ENCODE measurements at regions not wholly inside any gene's neighbourhood (a gene's known extent, or its start where the extent isn't known, plus 50 kb on each side); places are given as distances from the start of the nearest gene placed in this dataset.

DNA sequence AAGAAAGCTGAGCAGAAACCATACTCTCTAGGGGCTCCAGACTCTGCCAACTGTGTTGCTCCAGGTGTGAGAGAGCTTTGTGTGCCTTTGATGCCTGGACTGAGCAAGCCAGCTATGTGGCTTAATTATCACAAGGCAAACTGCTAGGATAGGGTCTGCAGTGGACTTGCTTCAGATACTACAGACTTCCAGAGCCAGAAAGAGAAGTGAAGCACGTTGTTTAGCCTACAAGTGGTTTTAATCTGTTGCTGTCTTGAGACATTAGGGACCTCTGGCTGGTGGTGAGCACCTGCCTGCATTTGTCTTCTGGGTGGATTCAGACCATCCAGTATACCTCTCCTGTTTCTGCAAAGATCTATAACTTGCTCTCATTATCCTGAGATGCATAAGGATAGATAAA is 353.4 kb upstream of the PLXNA2 start:
- ATAC-seq (no peak), DNase-seq (ENCODE audit: low read depth, low spot score) (no peak)
- ChIA-PET CTCF (no interaction called here), POLR2A (no interaction called here)
- Histone ChIP-seq H3K27me3 (ENCODE audit: control insufficient read depth, insufficient read depth, low read length) (no peaks in the 10 kb centered on the region), H3K9me3 (ENCODE audit: control insufficient read depth, insufficient read depth, low read depth, low read length) (no peaks in the 10 kb centered on the region), H3K27ac (ENCODE audit: low read length) (no peak overlapping the region), H3K36me3 (ENCODE audit: control insufficient read depth, insufficient read depth, low read length) (no peaks in the 10 kb centered on the region), H3K4me1 (ENCODE audit: control insufficient read depth, insufficient read depth, low read length) (no peaks in the 10 kb centered on the region), H3K4me3 (ENCODE audit: low read depth in 2 of 2, low read length in 2 of 2) (no peak overlapping the region)
- in situ Hi-C loops (cut with HindIII; ENCODE audit: low pct_unique_long_range_greater_than_20kb, low sequenced_read_pairs) (no loop called here), intact Hi-C loops (cut with micrococcal nuclease; ENCODE audit: unreplicated experiment) (no loop called here)
- no peak for TF ChIP-seq SIN3A (IDR thresholded peaks at IDR 0.05; ENCODE audit: borderline replicate concordance, insufficient read depth, low read depth, low read length)
- TF ChIP-seq, protein P1, sequence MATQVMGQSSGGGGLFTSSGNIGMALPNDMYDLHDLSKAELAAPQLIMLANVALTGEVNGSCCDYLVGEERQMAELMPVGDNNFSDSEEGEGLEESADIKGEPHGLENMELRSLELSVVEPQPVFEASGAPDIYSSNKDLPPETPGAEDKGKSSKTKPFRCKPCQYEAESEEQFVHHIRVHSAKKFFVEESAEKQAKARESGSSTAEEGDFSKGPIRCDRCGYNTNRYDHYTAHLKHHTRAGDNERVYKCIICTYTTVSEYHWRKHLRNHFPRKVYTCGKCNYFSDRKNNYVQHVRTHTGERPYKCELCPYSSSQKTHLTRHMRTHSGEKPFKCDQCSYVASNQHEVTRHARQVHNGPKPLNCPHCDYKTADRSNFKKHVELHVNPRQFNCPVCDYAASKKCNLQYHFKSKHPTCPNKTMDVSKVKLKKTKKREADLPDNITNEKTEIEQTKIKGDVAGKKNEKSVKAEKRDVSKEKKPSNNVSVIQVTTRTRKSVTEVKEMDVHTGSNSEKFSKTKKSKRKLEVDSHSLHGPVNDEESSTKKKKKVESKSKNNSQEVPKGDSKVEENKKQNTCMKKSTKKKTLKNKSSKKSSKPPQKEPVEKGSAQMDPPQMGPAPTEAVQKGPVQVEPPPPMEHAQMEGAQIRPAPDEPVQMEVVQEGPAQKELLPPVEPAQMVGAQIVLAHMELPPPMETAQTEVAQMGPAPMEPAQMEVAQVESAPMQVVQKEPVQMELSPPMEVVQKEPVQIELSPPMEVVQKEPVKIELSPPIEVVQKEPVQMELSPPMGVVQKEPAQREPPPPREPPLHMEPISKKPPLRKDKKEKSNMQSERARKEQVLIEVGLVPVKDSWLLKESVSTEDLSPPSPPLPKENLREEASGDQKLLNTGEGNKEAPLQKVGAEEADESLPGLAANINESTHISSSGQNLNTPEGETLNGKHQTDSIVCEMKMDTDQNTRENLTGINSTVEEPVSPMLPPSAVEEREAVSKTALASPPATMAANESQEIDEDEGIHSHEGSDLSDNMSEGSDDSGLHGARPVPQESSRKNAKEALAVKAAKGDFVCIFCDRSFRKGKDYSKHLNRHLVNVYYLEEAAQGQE (IDR thresholded peaks at IDR 0.05; ENCODE audit: insufficient read depth in 1 of 2, low read depth in 2 of 2, low read length in 1 of 2): no peak
- TF ChIP-seq POLR2AphosphoS5 (IDR thresholded peaks at IDR 0.05; ENCODE audit: low read depth, low read length): no peak
- TF ChIP-seq, protein P2, sequence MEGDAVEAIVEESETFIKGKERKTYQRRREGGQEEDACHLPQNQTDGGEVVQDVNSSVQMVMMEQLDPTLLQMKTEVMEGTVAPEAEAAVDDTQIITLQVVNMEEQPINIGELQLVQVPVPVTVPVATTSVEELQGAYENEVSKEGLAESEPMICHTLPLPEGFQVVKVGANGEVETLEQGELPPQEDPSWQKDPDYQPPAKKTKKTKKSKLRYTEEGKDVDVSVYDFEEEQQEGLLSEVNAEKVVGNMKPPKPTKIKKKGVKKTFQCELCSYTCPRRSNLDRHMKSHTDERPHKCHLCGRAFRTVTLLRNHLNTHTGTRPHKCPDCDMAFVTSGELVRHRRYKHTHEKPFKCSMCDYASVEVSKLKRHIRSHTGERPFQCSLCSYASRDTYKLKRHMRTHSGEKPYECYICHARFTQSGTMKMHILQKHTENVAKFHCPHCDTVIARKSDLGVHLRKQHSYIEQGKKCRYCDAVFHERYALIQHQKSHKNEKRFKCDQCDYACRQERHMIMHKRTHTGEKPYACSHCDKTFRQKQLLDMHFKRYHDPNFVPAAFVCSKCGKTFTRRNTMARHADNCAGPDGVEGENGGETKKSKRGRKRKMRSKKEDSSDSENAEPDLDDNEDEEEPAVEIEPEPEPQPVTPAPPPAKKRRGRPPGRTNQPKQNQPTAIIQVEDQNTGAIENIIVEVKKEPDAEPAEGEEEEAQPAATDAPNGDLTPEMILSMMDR (IDR thresholded peaks at IDR 0.05): no peak
- no peak for TF ChIP-seq TCF7L2 (IDR thresholded peaks at IDR 0.05; ENCODE audit: low read depth, low read length)
- BruUV-seq (replicated peaks): no TSS peak

DNA sequence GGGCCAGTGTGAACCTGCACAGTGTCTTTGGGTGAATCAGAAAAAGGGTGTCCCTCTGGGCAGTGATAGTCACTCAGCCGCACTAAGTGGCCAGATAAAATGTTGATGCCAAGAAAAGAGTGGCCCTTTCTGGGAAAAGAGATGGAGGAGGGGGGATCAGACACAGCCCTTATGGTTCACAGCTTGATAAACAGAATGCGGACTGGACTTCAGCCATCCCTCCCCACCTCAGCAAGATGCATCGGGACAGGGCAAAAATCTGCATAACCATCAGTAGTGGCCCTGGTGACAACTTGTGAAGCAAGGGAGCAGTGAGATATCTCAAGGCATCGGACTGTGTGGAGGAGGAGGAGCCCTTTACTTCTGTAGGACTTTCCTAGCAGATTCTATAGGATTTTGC is 353.8 kb upstream of the PLXNA2 start:
- Histone ChIP-seq H3K27ac (ENCODE audit: low read length) (no peak overlapping the region), H3K36me3 (ENCODE audit: control insufficient read depth, insufficient read depth, low read length) (no peaks in the 10 kb centered on the region), H3K9me3 (ENCODE audit: control insufficient read depth, insufficient read depth, low read depth, low read length) (no peaks in the 10 kb centered on the region), H3K4me1 (ENCODE audit: control insufficient read depth, insufficient read depth, low read length) (no peaks in the 10 kb centered on the region), H3K27me3 (ENCODE audit: control insufficient read depth, insufficient read depth, low read length) (no peaks in the 10 kb centered on the region), H3K4me3 (ENCODE audit: low read depth in 2 of 2, low read length in 2 of 2) (no peak overlapping the region)
- DNase-seq (ENCODE audit: low read depth, low spot score): no peak
- BruUV-seq (replicated peaks): no TSS peak
- intact Hi-C loops (cut with micrococcal nuclease; ENCODE audit: unreplicated experiment): no loop called here
- TF ChIP-seq, protein P1 (IDR thresholded peaks at IDR 0.05; ENCODE audit: insufficient read depth in 1 of 2, low read depth in 2 of 2, low read length in 1 of 2): no peak
- no peak for TF ChIP-seq TCF7L2 (IDR thresholded peaks at IDR 0.05; ENCODE audit: low read depth, low read length)
- no peak for TF ChIP-seq POLR2AphosphoS5 (IDR thresholded peaks at IDR 0.05; ENCODE audit: low read depth, low read length)
- TF ChIP-seq, protein P2 (IDR thresholded peaks at IDR 0.05): no peak
- no peak for TF ChIP-seq SIN3A (IDR thresholded peaks at IDR 0.05; ENCODE audit: borderline replicate concordance, insufficient read depth, low read depth, low read length)
- CTCF ChIA-PET: no interaction called here
- in situ Hi-C loops (cut with HindIII; ENCODE audit: low pct_unique_long_range_greater_than_20kb, low sequenced_read_pairs): no loop called here
- POLR2A ChIA-PET: no interaction called here
- no peak for ATAC-seq
